HG03103 (cell line): ENCODE measurements at regions not wholly inside any gene's neighbourhood (a gene's known extent, or its start where the extent isn't known, plus 50 kb on each side); places are given as distances from the start of the nearest gene placed in this dataset.
"Not testable (repeated sequence)": the region's sequence is repeated elsewhere in the genome, so short reads cannot be mapped to it uniquely, and the experiment has no call there.

Experiments used
- ATAC-seq: cut with Tn5 transposase; IDR thresholded peaks from one replicate; pipeline ENCODE4 v1.9.1; 2021; ENCODE audit warnings: low read depth; ENCODE audit not compliant: unreplicated experiment

DNA sequence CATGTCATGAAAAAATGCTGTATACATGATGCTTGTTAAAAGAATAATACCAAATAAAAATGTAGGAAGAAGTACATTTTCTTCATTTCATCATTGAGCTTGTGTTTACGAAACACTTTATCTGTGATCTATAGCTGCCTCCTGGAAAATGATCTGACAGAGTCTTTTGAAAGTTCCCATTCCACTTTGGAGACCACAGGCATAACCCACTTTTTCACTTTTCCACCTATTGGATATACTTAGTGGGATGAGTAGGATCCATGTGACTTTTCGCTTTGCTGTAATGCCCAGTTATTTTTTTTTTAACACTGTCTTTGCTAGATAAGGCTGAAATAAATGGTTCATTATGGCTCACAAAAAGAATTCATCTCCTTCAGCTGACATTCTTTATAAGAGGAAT lies 773.0 kb upstream of the AMELY start:
- ATAC-seq: no peak

DNA sequence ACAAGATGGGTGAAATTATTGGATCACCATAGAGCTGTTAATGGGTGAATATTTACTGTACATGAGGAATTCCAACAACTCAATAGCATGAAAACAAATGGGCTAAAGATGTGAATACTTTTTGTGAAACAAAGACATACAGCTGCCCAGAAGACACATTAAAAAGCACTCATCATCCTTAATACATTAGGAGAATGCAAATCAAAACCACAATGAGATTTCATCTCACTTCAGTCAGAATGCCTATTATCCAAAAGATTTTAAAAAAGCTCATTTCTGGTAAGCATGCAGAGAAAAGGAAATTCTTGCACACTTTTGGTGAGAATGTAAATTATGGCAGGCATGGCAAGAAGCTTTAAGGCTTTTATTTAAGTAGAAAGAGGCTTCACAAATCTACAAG lies 770.8 kb upstream of the AMELY start:
- no peak for ATAC-seq

DNA sequence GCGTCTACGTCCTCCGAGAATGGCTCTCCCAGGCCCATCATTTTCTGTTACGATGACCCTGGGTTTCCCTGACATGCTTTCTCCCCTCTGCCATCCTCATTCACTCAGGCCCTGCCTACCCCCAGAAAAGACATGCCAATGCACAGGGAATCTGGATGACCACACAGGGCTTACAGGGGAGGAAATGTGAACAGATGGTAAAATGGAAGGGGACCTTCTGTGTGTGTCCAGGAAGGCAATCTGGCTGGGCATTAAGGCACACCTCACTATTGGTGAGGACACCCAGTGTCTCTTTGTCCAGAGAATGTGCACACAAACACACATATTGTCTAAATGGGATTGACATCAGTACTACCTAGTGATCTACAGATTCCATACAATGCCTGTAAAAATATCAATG lies 769.9 kb upstream of the AMELY start:
- no peak for ATAC-seq

DNA sequence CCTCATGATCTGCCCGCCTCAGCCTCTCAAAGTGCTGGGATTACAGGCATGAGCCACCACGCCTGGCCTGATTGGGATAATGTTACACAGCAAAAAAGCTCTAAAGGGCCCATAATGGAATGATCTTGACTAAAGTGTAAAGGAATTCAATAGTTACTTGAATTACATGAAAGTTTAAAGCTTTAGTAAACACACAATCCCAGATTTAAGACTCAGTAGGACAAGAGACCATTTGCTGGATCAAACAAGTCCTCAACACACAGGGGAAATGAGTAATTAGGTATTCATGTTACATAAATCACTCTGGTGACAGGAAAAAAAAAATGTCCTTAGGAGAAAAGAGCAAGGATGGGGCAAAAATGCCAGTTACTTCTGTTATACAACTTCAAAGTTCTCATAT lies 762.9 kb upstream of the AMELY start:
- no peak for ATAC-seq

DNA sequence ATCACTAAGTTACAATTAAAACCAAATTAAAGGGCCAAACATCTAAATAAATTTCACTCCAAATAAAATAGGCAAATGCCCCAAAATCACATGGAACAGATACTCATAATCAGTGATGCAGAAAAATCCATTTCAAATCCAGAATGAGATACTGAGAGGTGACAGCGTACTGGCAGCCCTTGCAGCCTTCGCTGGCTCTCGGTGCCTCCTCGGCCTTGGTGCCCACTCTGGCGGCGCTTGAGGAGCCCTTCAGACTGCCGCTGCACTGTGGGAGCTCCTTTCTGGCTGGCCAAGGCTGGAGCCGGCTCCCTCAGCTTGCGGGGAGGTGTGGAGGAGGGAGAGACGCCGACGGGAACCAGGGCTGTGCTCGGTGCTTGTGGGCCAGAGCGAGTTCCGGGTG lies 761.2 kb upstream of the AMELY start:
- ATAC-seq: no peak

DNA sequence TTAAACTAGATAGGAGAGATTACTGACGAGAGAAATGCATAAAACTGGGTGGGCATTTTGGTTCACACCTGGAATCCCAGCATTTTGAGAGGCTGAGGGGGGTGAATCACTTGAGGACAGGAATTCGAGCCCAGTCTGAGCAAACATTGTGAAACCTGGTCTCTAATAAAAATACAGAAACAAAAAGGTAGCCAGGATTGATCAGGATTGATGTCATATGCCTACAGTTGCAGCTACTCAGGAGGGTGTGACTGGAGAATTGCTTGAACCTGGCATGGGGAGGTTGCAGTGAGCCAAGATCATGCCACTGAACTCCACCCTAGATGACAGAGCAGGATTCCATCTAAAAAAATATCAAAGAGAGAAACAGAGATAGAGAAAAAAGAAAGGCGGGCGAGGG lies 751.7 kb upstream of the AMELY start:
- no peak for ATAC-seq

DNA sequence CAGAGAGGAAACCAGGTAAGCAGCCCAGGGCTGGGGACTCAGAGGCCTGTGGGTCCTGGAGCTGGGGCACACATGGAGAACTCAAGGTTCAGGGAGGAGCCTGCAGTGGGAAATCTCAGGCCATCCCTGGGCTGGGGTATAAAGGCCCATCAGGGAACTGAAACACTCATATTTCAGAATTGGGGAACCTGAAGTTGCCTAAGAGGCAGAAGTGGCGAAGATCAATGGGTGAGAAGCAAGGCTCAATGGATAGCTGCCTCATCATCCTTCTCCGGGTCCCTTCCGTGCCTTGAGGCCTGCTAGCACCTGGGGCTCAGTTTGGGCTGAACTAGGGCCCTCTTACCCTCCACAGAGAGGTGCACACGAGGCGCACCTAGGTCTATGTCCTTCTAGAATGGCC lies 747.5 kb upstream of the AMELY start:
- ATAC-seq: no peak

DNA sequence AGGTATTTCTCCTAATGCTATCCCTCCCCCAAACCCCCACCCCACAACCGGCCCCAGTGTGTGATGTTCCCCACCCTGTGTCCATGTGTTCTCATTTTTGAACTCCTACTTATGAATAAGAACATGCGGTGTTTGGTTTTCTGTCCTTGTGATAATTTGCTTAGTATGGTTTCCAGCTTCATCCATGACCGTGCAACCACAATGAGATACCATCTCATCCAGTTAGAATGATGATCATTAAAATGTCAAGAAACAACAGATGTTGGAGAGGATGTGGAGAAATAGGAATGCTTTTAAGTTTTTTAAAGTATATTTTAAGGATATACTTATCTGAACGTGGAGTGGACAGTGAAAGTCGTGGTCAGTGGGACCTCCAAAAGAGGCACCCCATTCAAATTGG lies 745.0 kb upstream of the AMELY start:
- ATAC-seq: no peak

DNA sequence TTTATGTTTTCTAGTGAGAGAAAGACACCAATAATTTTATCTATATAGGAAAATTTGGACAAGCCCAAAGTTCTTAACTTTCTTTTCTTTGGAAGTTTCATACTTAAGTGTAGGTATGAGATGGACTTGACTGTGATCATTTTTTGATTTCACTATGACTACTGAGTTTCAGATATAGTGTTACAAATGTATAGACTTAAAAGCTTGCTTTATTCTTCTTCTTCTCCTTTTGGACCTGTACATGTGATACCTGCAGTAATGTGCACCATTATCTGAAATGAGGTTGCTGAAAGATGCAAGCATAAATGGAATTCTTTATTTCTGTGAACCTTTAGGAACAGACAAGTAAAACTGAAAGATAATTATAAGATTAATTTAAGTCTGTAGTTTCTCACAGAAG lies 743.4 kb upstream of the AMELY start:
- ATAC-seq: peak; percentile 63

DNA sequence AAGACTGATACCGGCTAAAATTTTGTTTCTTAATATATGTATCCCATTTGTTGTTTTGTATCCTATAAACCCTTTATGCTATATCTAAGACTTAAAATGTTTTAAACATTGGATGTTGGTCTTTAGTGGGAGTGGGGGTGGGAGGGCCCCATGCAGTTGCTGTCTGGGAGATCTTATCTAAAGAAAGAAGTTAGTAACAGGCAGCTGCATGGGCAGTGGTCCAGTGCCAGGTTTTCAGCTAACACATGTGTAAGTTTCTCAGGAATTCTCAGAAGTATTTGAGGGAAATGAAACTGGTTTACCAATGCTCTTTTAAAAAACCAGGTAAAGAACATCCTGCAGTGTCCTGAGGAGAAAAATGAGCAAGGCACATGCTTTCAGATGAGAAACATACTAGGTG lies 738.3 kb upstream of the AMELY start:
- not testable (repeated sequence) for ATAC-seq
